Dermis microvascular lymphatic vessel endothelial cell (primary cell): ENCODE measurements at regions not wholly inside any gene's neighbourhood (a gene's known extent, or its start where the extent isn't known, plus 50 kb on each side); places are given as distances from the start of the nearest gene placed in this dataset.
"Not testable (repeated sequence)": the region's sequence is repeated elsewhere in the genome, so short reads cannot be mapped to it uniquely, and the experiment has no call there.

Source experiments
- DNase-seq, 2 donors: peaks; one replicate each; pipeline versions ENCODE4 v3.0.0 to v3.0.0-alpha.2; 2010; ENCODE audit warnings: low read depth in 2 of 2

GRCh38 chr18:78496079-78496478, 483.5 kb upstream of the SALL3 start:
- no peak for DNase-seq

GRCh38 chr18:78497641-78498040, 482.0 kb upstream of the SALL3 start:
- no peak for DNase-seq

- DNase-seq = no peak
Observed at GRCh38 chr18:78499586-78499985, 480.0 kb upstream of the SALL3 start.

- DNase-seq = no peak
Observed at GRCh38 chr18:78501251-78501650, 478.4 kb upstream of the SALL3 start.

GRCh38 chr18:78503129-78503528, 476.5 kb upstream of the SALL3 start:
- DNase-seq = no peak

GRCh38 chr18:78505851-78506461, 473.7 kb upstream of the SALL3 start:
- DNase-seq = no peak

GRCh38 chr18:78507217-78507616, 472.4 kb upstream of the SALL3 start:
- DNase-seq = no peak

GRCh38 chr18:78508228-78508824, 471.3 kb upstream of the SALL3 start:
- DNase-seq = not testable (repeated sequence)

GRCh38 chr18:78510091-78510490, 469.5 kb upstream of the SALL3 start:
- no peak for DNase-seq

GRCh38 chr18:78510636-78511035, 469.0 kb upstream of the SALL3 start:
- no peak for DNase-seq

- no peak for DNase-seq
Observed at GRCh38 chr18:78511666-78512601, 467.7 kb upstream of the SALL3 start.

- no peak for DNase-seq
Observed at GRCh38 chr18:78514910-78515670, 464.5 kb upstream of the SALL3 start.

GRCh38 chr18:78517328-78517727, 462.3 kb upstream of the SALL3 start:
- DNase-seq = no peak

GRCh38 chr18:78517973-78518372, 461.6 kb upstream of the SALL3 start:
- DNase-seq = no peak

GRCh38 chr18:78518805-78519204, 460.8 kb upstream of the SALL3 start:
- DNase-seq = no peak

- DNase-seq = no peak
Observed at GRCh38 chr18:78519394-78520062, 460.1 kb upstream of the SALL3 start.

- DNase-seq = no peak
Observed at GRCh38 chr18:78521136-78521535, 458.5 kb upstream of the SALL3 start.

- no peak for DNase-seq
Observed at GRCh38 chr18:78521744-78522143, 457.9 kb upstream of the SALL3 start.

- no peak for DNase-seq
Observed at GRCh38 chr18:78522507-78522906, 457.1 kb upstream of the SALL3 start.

GRCh38 chr18:78523850-78524249, 455.8 kb upstream of the SALL3 start:
- DNase-seq = no peak
